Endothelial cell of umbilical vein (primary cell): ENCODE measurements at regions not wholly inside any gene's neighbourhood (a gene's known extent, or its start where the extent isn't known, plus 50 kb on each side); places are given as distances from the start of the nearest gene placed in this dataset.

Source experiments
- BruUV-seq: library from RNA; stranded (reverse); fragments of 400-500 nt; replicated peaks from 2 replicates; lab custom pipeline; 2021; lab: Mats Ljungman, UMichigan
- CTCF ChIA-PET: fragments of 300-600, 350-600 bp; sonication (Branson Sonifier 250); formaldehyde crosslinking; loops from one replicate; lab custom pipeline; 2021; ENCODE audit warnings: antibody characterized with exemption, inconsistent platforms; lab: Charles Lee
- POLR2A ChIA-PET: fragments of 300-600, 350-600 bp; sonication (Branson Sonifier 250); formaldehyde crosslinking; loops from one replicate; lab custom pipeline; 2021; ENCODE audit warnings: antibody characterized with exemption, inconsistent platforms; lab: Charles Lee
- DNase-seq: peaks from one replicate; pipeline ENCODE4 v3.0.0-alpha.2; 2011; ENCODE audit warnings: low read depth, low spot score
- FAIRE-seq: peaks from 2 replicates; lab custom pipeline; 2011; peaks lifted over from hg19 to GRCh38; lab: Jason Lieb, UNC
- H2AFZ ChIP-seq: 2 replicates; pipeline ENCODE4 v1.6.0; 2012; ENCODE audit warnings: low read depth, low read length, control low read depth, inconsistent platforms
- H3K27ac ChIP-seq: 2 replicates; pipeline ENCODE4 v1.5.1; 2011; ENCODE audit warnings: low read depth, mild to moderate bottlenecking, control low read depth, low read length, moderate library complexity; ENCODE audit not compliant: insufficient read depth
- H3K27me3 ChIP-seq, 2 experiments: 2 replicates each; pipeline versions ENCODE4 v1.6.0 to v1.6.1; 2011; ENCODE audit warnings: low read length in 2 of 2, mixed read lengths in 1 of 2; ENCODE audit not compliant: control insufficient read depth in 2 of 2, insufficient read depth in 2 of 2
- H3K36me3 ChIP-seq, 2 experiments: 2 replicates in 1 of 2; 3 replicates in 1 of 2; pipeline ENCODE4 v1.5.1; 2011; ENCODE audit warnings: low read length in 2 of 2, mild to moderate bottlenecking in 1 of 2, moderate library complexity in 1 of 2; ENCODE audit not compliant: control insufficient read depth in 2 of 2, insufficient read depth in 2 of 2; ENCODE audit errors: extremely low read depth in 1 of 2
- H3K4me1 ChIP-seq: 3 replicates; pipeline ENCODE4 v1.5.1; 2011; ENCODE audit warnings: mild to moderate bottlenecking, low read length; ENCODE audit not compliant: control insufficient read depth, insufficient read depth; ENCODE audit errors: extremely low read depth
- H3K4me2 ChIP-seq: 2 replicates; pipeline ENCODE4 v1.6.1; 2011; ENCODE audit warnings: low read length, control low read depth, mixed read lengths; ENCODE audit not compliant: insufficient read depth
- H3K4me3 ChIP-seq, 3 experiments: fragments of 200-600 bp in 1 of 3; sonication (generic), shearing (Covaris generic) in 1 of 3; replicated peaks in 1 of 3; 2 replicates each; pipeline ENCODE4 v1.5.1; 2011 to 2016; ENCODE audit warnings: control low read depth in 3 of 3, low read length in 3 of 3, mild to moderate bottlenecking in 2 of 3, inconsistent platforms in 1 of 3, low read depth in 1 of 3, moderate library complexity in 1 of 3; ENCODE audit not compliant: insufficient read depth in 1 of 3
- H3K79me2 ChIP-seq: 2 replicates; pipeline ENCODE4 v1.6.0; 2012; ENCODE audit warnings: low read length, inconsistent platforms; ENCODE audit not compliant: control insufficient read depth, insufficient read depth
- H3K9ac ChIP-seq: replicated peaks from 2 replicates; pipeline ENCODE3; 2011; ENCODE audit warnings: low read length, control low read depth; ENCODE audit not compliant: insufficient read depth; ENCODE audit errors: extremely low read depth
- H3K9me1 ChIP-seq: replicated peaks from 3 replicates; pipeline ENCODE4 v1.6.0; 2011; ENCODE audit warnings: mild to moderate bottlenecking, low read length; ENCODE audit not compliant: control insufficient read depth, insufficient read depth; ENCODE audit errors: extremely low read depth
- H3K9me3 ChIP-seq: replicated peaks from 2 replicates; pipeline ENCODE4 v1.5.1; 2012; ENCODE audit warnings: low read length, inconsistent platforms; ENCODE audit not compliant: control insufficient read depth, insufficient read depth
- H4K20me1 ChIP-seq: replicated peaks from 2 replicates; pipeline ENCODE3; 2011; ENCODE audit warnings: mild to moderate bottlenecking, low read length; ENCODE audit not compliant: control insufficient read depth, insufficient read depth; ENCODE audit errors: extremely low read depth
- EZH2 ChIP-seq: IDR thresholded peaks from 2 replicates; pipeline ENCODE4 v1.6.1; 2012; ENCODE audit warnings: borderline replicate concordance, low read depth, mild to moderate bottlenecking, moderate library complexity, low read length, inconsistent platforms; ENCODE audit not compliant: severe bottlenecking
- FOS ChIP-seq: IDR thresholded peaks from 2 replicates; pipeline ENCODE4 v1.6.1; 2011; ENCODE audit warnings: mild to moderate bottlenecking, low read length, moderate library complexity, borderline replicate concordance; ENCODE audit not compliant: insufficient read depth
- MYC ChIP-seq: IDR thresholded peaks from one replicate; pipeline ENCODE4 v1.6.1; 2011; ENCODE audit warnings: mild to moderate bottlenecking, low read depth, low read length
- POLR2A ChIP-seq: IDR thresholded peaks from 2 replicates; pipeline ENCODE4 v1.6.1; 2012; ENCODE audit warnings: low read depth, mild to moderate bottlenecking, control low read depth, low read length
- dilution Hi-C: fragments of 300-500 bp; cut with MboI; formaldehyde crosslinking; loops from one replicate; pipeline ENCODE4 v1.15.0; 2019; ENCODE audit warnings: low sequenced_read_pairs; ENCODE audit not compliant: extremely low pct_ligation_motif_present
- intact Hi-C: fragments of 100-400 bp; cut with micrococcal nuclease; formaldehyde crosslinking; loops from one replicate; pipeline ENCODE4 v1.10.0; 2022
- TF ChIP-seq, protein P1 (sequence below), 2 donors: IDR thresholded peaks; 1 replicate in 1 of 2; 2 replicates in 1 of 2; pipeline ENCODE4 v1.5.1; 2011; ENCODE audit warnings: low read length in 2 of 2, mild to moderate bottlenecking in 2 of 2, moderate library complexity in 2 of 2, control low read depth in 1 of 2, inconsistent platforms in 1 of 2, low read depth in 1 of 2; ENCODE audit not compliant: insufficient read depth in 1 of 2; ENCODE audit errors: extremely low read depth in 1 of 2
- TF ChIP-seq, protein P2 (sequence below): IDR thresholded peaks from 2 replicates; pipeline ENCODE4 v1.6.1; 2011; ENCODE audit not compliant: insufficient read depth, insufficient read length

DNA sequence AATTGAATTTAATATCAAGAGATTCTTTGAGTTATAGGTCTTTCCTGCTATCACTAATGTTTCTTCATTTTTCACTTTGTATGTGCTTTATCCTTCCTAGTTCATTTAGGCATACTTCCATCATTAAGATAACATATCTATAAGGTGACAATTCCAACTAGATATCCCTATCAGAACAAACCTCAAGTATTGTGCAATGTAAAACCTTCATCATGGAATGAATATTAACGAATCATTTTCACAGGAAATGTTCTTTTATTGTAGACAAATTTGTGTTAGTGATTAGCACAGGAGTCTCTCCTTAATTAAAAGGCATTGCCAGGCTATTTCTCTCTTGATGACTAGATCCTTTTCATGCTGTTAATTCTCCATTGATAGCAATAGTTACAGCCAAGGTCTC, 236.5 kb upstream of the MME start:
- Histone ChIP-seq H2AFZ (no peak overlapping the region), H3K36me3 (no peaks in the 10 kb centered on the region), H4K20me1 (no peaks in the 10 kb centered on the region), H3K27ac (no peak overlapping the region), H3K9me1 (no peaks in the 10 kb centered on the region), H3K79me2 (no peaks in the 10 kb centered on the region), H3K4me3 (no peak overlapping the region), H3K9me3 (no peaks in the 10 kb centered on the region), H3K27me3 (no peaks in the 10 kb centered on the region), H3K4me2 (no peak overlapping the region), H3K9ac (no peak overlapping the region), H3K4me1 (no peaks in the 10 kb centered on the region)
- no TSS peak for BruUV-seq
- FAIRE-seq (no peak), DNase-seq (no peak)
- ChIA-PET POLR2A (no interaction called here), CTCF (no interaction called here)
- dilution Hi-C loops: no loop called here
- intact Hi-C loops: no loop called here
- TF ChIP-seq, protein P1, sequence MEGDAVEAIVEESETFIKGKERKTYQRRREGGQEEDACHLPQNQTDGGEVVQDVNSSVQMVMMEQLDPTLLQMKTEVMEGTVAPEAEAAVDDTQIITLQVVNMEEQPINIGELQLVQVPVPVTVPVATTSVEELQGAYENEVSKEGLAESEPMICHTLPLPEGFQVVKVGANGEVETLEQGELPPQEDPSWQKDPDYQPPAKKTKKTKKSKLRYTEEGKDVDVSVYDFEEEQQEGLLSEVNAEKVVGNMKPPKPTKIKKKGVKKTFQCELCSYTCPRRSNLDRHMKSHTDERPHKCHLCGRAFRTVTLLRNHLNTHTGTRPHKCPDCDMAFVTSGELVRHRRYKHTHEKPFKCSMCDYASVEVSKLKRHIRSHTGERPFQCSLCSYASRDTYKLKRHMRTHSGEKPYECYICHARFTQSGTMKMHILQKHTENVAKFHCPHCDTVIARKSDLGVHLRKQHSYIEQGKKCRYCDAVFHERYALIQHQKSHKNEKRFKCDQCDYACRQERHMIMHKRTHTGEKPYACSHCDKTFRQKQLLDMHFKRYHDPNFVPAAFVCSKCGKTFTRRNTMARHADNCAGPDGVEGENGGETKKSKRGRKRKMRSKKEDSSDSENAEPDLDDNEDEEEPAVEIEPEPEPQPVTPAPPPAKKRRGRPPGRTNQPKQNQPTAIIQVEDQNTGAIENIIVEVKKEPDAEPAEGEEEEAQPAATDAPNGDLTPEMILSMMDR (IDR thresholded peaks at IDR 0.05; ENCODE audit: extremely low read depth in 1 of 2, insufficient read depth in 1 of 2, low read depth in 1 of 2, low read length in 2 of 2): no peak
- TF ChIP-seq FOS: no peak
- TF ChIP-seq, protein P2, sequence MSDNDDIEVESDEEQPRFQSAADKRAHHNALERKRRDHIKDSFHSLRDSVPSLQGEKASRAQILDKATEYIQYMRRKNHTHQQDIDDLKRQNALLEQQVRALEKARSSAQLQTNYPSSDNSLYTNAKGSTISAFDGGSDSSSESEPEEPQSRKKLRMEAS: no peak

DNA sequence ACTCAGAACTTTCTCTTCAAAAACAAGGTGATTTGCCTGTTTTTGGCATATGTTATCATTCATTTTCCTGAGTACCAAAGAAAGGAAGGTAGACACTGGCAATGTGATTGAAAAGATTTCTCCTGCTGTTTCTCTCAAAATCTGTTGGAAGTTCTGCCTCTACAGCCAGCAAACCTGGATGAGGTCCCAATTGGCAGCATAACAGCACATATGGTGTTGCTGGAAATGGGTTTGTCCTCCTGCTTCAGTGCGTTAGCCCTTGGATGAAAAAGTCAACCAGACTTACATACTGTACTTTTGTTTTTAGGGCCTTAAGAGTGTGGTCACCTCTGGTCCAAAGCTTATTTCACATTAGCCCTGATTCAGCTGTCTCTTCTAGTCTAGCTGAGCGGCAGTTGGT, 237.6 kb upstream of the MME start:
- no peak overlapping the region for H3K4me3 ChIP-seq
- ChIA-PET POLR2A (no interaction called here), CTCF (no interaction called here)
- dilution Hi-C loops (no loop called here), intact Hi-C loops (no loop called here)
- H3K27me3 ChIP-seq: no peaks in the 10 kb centered on the region
- H3K4me2 ChIP-seq: no peak overlapping the region
- TF ChIP-seq POLR2A: no peak
- TF ChIP-seq MYC: no peak
- TF ChIP-seq EZH2: no peak
- no peak overlapping the region for H2AFZ ChIP-seq
- no peaks in the 10 kb centered on the region for H3K9me1 ChIP-seq
- FAIRE-seq: no peak
- no peak overlapping the region for H3K9ac ChIP-seq
- H3K9me3 ChIP-seq: no peaks in the 10 kb centered on the region
- DNase-seq: no peak
- no peaks in the 10 kb centered on the region for H3K79me2 ChIP-seq
- no peaks in the 10 kb centered on the region for H3K4me1 ChIP-seq
- no TSS peak for BruUV-seq
- H3K36me3 ChIP-seq: no peaks in the 10 kb centered on the region
- no peaks in the 10 kb centered on the region for H4K20me1 ChIP-seq
- no peak overlapping the region for H3K27ac ChIP-seq
